PC-3 (cell line): ENCODE measurements at regions not wholly inside any gene's neighbourhood (a gene's known extent, or its start where the extent isn't known, plus 50 kb on each side); places are given as distances from the start of the nearest gene placed in this dataset.

ENCODE experiments used
- CTCF ChIP-seq: fragments of 300-600 bp; sonication (generic); conservative IDR thresholded peaks from 2 replicates; pipeline ENCODE4 v1.5.1; 2017; ENCODE audit warnings: antibody characterized with exemption, low read depth, mild to moderate bottlenecking, low read length
- EZH2 ChIP-seq: fragments of 300-600 bp; sonication (generic); IDR thresholded peaks from one replicate; pipeline ENCODE4 v1.6.1; 2017; ENCODE audit warnings: antibody characterized with exemption, mild to moderate bottlenecking, low read length; ENCODE audit not compliant: unreplicated experiment
- EZH2phosphoT487 ChIP-seq: fragments of 300-600 bp; sonication (generic); IDR thresholded peaks from 2 replicates; pipeline ENCODE4 v1.6.1; 2018; ENCODE audit warnings: mild to moderate bottlenecking, antibody characterized with exemption, low read length, borderline replicate concordance

GRCh38 chr5:28066856-28067255 lies 1028.5 kb upstream of the CDH9 start:
- TF ChIP-seq CTCF = no peak; the same call in 1 of the 2 replicates
- no peak for TF ChIP-seq EZH2
- TF ChIP-seq EZH2phosphoT487 = no peak
